ENCODE measurements at regions not wholly inside any gene's neighbourhood (a gene's known extent, or its start where the extent isn't known, plus 50 kb on each side); places are given as distances from the start of the nearest gene placed in this dataset.

DNA sequence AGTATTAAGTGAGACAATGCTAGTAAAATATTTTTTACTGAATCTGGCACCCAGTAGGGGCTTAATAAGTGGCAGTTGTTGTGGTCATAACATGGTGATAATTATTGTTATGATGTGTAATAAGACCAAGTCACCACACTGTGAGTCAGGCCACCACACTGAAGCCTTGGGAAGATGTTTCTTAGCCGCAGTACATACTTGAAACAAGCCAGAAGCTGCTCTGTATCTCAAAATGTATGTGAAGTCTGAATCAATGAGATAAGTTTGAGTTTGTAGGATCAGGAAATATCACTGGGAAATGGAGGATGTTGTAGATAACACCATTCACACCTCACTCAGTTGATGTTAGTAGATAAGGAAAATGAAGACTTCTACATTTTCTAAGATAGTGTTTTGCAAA is 51.3 kb upstream of the PTPN3 start:
- intact Hi-C loops (cut with DNase I), result no loop called here
- DNase-seq (ENCODE audit: low spot score), result no peak

- intact Hi-C loops (cut with DNase I), result no loop called here
- DNase-seq (ENCODE audit: low spot score), result no peak
These were observed 53.5 kb upstream of the PTPN3 start for GRCh38 chr9:109551651-109552050.

DNA sequence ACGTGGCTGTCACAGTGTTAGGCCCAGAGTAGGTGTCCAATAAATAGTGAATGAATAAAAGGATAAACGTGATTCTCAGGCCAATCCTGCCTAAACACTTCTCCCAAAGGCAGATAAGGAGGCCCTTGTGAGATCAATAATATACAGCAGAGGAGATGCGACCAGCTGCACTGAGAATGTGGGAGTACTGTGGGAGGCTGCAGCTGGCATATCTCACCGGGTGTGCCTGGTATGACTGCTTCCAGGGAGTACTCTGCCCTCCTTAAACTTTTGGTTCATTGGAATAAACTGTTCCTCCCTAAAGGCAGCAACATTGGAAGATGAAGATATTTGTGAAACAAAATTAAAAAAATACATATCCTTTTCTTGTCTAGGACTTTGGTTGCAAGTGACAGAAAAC is 57.1 kb upstream of the PTPN3 start:
- intact Hi-C loops (cut with DNase I), result no loop called here
- no peak for DNase-seq (ENCODE audit: low spot score)

GRCh38 chr9:109556061-109556460 is 58.0 kb upstream of the PTPN3 start:
- DNase-seq (ENCODE audit: low spot score), result no peak
- intact Hi-C loops (cut with DNase I), result no loop called here

GRCh38 chr9:109556786-109557185 is 58.7 kb upstream of the PTPN3 start:
- no peak for DNase-seq (ENCODE audit: low spot score)
- intact Hi-C loops (cut with DNase I), result no loop called here

GRCh38 chr9:109557481-109557880 is 59.4 kb upstream of the PTPN3 start:
- no peak for DNase-seq (ENCODE audit: low spot score)

DNA sequence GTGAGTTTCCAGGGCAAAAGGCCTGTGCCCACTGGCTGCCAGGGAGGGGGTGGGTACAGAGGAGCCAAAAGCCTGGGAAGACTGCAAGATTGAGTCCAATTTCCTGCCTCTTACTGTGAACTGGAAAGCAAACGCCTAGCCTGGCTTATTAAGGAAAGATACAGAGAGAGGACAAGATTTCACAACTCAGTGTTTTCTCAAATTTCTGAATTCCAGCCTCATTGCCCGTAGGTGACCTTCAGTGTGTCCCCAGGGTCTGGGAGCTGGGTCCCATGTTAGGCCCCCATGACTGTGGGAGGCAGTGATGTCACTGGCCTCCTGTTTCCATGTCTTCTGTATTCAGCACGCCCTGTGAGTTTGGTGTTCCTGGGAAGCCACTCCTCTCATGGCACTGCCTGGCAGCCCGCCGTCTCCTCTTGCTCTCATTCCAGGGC is 60.6 kb upstream of the PTPN3 start:
- DNase-seq (ENCODE audit: low spot score), result no peak
- intact Hi-C loops (cut with DNase I), result no loop called here

More at GRCh38 chr9:109557481-109557880, 59.4 kb upstream of the PTPN3 start:
- intact Hi-C loops (cut with DNase I), result no loop called here

- intact Hi-C loops (cut with DNase I), result loop anchor here in 1 of 2 donors (10.0 kb wide), 1 partner anchor 464 kb away; no protein-coding TSS in a partner anchor
- DNase-seq (ENCODE audit: low spot score), result no peak
These were observed 62.5 kb upstream of the PTPN3 start for GRCh38 chr9:109560470-109561132.

- DNase-seq (ENCODE audit: low spot score), result no peak
- intact Hi-C loops (cut with DNase I), result loop anchor here in 1 of 2 donors (10.0 kb wide), 1 partner anchor 464 kb away; no protein-coding TSS in a partner anchor
These were observed 63.0 kb upstream of the PTPN3 start for GRCh38 chr9:109561137-109561536.

DNA sequence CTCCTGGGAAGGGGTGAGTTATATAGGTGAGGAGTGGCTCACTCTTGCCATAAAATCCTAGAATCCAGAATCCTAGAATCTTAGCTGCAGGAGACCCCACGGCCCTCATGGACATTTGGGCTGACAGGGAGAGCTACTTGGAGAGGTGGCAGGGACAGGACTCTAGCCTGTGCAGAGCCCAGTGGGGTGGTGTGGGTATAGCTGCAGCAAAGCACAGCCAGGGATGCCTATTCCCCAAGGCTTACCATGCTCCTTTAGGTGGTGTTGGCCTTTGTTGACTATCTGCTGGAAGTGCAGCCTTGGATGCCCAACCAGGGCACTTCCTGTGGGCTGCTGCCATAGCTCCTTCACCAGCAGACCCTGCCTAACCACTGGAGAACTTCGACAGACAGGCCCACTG is 70.0 kb upstream of the PTPN3 start:
- intact Hi-C loops (cut with DNase I), result loop anchor here in 1 of 2 donors (10.0 kb wide), 1 partner anchor 457 kb away; no protein-coding TSS in a partner anchor
- no peak for DNase-seq (ENCODE audit: low spot score)

DNA sequence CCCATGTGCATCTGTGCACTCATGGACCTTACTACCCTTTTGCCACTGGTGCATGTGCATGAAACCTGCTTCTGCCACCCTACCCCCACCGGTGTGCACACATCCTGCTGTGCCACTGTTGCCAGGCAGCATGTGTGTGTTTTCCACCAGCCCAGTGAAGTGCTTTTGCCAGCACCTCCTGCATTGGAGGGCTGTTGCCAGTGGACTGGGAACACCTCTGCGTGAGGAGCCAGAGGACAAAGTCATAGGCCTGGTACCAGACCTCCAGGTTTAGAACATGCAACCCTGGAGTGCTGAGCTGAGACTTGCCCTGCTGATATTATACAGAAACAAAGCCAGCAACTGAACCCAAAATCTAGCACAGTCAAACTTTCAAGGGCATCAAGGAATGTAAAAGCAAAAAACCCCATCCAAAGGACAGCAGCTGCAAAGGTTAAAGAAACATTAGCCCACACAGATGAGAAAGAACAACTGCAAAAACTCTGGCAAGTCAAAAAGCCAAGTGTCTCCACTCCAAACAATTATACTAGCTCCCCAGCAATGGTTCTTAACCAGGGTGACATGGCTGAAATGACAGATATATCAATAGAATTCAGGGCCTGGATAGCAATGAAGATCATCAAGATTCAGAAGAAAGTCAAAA is 70.6 kb upstream of the PTPN3 start:
- intact Hi-C loops (cut with DNase I), result loop anchor here in 1 of 2 donors (10.0 kb wide), 1 partner anchor 456 kb away; no protein-coding TSS in a partner anchor
- no peak for DNase-seq (ENCODE audit: low spot score)

- no peak for DNase-seq (ENCODE audit: low spot score)
- intact Hi-C loops (cut with DNase I), result loop anchor here in 1 of 2 donors (10.0 kb wide), 1 partner anchor 241 kb away; no protein-coding TSS in a partner anchor
These were observed 76.2 kb upstream of the PTPN3 start for GRCh38 chr9:109574061-109574882.

DNA sequence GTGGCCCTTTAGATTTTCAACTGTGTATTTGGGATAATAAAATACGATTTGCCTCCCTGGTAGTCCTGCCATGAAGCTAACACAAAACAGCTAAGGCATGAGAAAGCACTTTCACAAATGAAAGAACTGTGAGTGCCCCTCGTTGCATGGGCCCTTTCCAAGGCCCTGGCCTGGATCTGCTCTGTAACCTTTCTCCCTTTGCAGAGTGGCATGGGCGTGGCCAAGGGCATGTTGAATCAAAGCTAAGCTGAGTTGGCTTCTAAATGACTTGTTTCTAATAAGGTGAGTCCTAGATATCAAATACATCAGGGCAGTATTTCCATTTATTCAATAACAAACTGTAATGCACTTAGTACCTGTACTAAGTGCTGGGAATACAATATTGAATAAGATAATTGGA is 78.7 kb upstream of the PTPN3 start:
- DNase-seq (ENCODE audit: low spot score), result no peak
- intact Hi-C loops (cut with DNase I), result loop anchor here in 1 of 2 donors (10.0 kb wide), 1 partner anchor 238 kb away; no protein-coding TSS in a partner anchor

DNA sequence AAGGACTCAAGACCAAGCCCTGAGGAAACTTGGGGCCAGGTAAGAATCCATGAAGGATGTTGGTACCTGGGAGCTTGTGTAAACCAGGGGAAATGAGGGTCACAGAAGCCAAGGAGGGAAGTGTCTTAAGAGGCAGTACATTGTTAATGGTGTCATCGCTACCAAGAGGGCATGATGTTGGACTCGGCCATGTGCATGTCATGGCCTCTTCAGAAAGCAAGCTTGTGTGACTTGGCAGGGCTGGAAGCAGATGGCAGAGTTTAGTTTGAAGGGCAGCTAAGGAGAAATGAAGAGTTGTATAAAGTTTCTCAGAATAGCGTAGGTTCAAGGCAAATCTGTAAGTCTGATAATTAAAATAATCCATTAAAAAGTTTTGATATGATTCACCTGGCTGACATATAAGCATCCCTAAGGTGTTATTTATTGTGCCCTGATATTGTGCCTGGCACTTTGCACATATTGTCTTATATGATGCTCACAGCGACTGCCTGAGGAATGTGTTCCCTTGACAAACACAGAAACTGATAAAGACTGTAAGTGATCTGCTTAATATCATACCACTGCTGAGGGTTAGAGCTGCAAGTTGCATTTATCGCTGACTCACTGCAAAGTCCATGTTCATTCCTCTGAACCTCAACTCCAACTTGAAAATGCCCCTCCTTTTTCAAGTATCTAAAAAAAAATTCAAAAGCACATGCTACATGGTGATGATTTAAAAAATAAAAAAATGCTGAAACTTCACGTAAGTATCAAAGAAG is 81.3 kb upstream of the PTPN3 start:
- intact Hi-C loops (cut with DNase I), result loop anchor here in 1 of 2 donors (10.0 kb wide), 1 partner anchor 235 kb away; no protein-coding TSS in a partner anchor
- no peak for DNase-seq (ENCODE audit: low spot score)

DNA sequence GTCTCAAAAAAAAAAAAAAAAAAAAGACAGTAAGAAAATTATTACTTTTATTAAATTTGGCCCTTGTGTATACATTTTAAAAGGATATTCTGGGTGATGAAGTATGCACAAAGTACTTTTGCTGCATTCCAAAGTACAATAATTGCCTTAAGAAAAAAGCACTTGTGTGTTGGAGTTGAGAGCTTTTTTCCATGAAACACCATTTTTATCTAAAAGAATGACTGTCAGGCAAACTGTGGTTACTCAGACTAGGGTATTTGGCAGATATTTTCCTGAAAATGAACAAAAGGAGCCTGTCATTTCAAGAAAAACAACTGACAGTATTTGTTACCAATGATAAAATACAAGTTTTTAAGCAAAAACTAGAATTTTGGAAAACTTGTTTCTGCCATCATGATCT is 84.3 kb upstream of the PTPN3 start:
- intact Hi-C loops (cut with DNase I), result loop anchor here in 1 of 2 donors (10.0 kb wide), 1 partner anchor 632 kb away; no protein-coding TSS in a partner anchor
- no peak for DNase-seq (ENCODE audit: low spot score)

DNA sequence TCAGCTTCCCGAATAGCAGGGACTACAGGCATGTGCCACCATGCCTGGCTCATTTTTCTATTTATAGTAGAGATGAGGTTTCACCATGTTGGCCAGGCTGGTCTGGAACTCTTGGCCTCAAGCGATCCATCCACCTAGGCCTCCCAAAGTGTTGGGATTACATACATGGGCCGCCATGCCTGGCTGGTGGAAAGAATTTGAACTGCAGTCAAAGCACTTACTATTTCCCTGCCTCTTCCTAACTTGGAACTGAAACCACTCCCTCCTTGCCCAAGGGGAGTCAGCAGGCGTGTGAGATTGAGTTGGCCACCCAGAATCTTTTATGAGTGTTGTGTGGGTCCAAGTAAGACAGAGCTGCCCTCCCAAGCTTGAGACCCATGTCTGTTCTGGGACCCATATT is 86.1 kb upstream of the PTPN3 start:
- intact Hi-C loops (cut with DNase I), result loop anchor here in 1 of 2 donors (10.0 kb wide), 1 partner anchor 631 kb away; no protein-coding TSS in a partner anchor
- DNase-seq (ENCODE audit: low spot score), result no peak

GRCh38 chr9:109585796-109586195 is 87.7 kb upstream of the PTPN3 start:
- intact Hi-C loops (cut with DNase I), result loop anchor here in 1 of 2 donors (10.0 kb wide), 1 partner anchor 629 kb away; no protein-coding TSS in a partner anchor
- DNase-seq (ENCODE audit: low spot score), result no peak

GRCh38 chr9:109586993-109587392 is 88.9 kb upstream of the PTPN3 start:
- DNase-seq (ENCODE audit: low spot score), result no peak
- intact Hi-C loops (cut with DNase I), result loop anchor here in 1 of 2 donors (10.0 kb wide), 1 partner anchor 628 kb away; no protein-coding TSS in a partner anchor

DNA sequence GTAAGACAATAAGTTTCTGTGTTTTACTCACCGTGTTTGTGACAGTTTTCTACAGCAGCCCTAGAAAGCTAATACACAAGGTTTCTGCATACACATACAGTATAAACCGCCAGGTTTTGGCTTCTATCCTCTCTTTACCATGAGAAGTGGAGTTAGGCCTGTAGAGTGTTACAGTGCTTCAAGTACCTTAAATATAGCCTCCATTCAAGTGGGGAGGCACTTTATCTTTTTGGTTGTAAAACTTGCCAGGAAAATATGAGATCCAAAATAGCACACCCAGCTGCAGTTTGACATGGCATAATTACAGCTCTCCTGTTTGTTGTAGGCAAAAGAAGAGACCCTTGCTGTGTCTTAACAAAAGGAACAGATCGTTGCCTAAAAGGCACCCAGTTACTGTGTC is 90.3 kb upstream of the PTPN3 start:
- no peak for DNase-seq (ENCODE audit: low spot score)
- intact Hi-C loops (cut with DNase I), result loop anchor here in 1 of 2 donors (10.0 kb wide), 1 partner anchor 626 kb away; no protein-coding TSS in a partner anchor

All from posterior vena cava (tissue), 2 donors.